LNCaP clone FGC (cell line): ENCODE measurements at regions not wholly inside any gene's neighbourhood (a gene's known extent, or its start where the extent isn't known, plus 50 kb on each side); places are given as distances from the start of the nearest gene placed in this dataset.

Source experiments
- DNase-seq: peaks from one replicate; pipeline ENCODE4 v3.0.0-alpha.2; 2011; ENCODE audit warnings: low read depth
- H3K4me3 ChIP-seq: 2 replicates; pipeline ENCODE4 v1.5.1; 2011; ENCODE audit warnings: mild to moderate bottlenecking, low read depth, low read length, control low read depth
- TF ChIP-seq, protein P1 (sequence below): IDR thresholded peaks from 2 replicates; pipeline ENCODE4 v1.5.1; 2012; ENCODE audit warnings: mild to moderate bottlenecking; ENCODE audit not compliant: control insufficient read depth, insufficient read depth; ENCODE audit errors: extremely low read depth

DNA sequence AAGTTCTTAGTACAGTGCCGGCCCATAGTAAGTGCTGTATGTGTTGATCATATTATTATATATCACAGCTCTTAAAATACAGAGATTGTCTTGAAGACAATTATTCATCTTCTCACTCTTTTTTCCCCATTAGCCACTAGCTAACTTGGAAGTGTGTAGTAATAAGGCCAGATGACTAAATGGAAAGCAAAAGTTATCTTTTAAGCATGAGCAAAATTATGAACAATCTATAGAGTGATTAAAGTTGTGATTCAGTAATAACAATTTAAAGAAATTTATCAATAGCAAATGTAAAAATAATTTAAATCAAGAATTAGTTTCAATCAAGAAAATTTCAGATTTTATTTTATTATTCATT lies 630.9 kb upstream of the TBL1XR1 start:
- H3K4me3 ChIP-seq: no peak overlapping the region
- DNase-seq: no peak
- TF ChIP-seq, protein P1, sequence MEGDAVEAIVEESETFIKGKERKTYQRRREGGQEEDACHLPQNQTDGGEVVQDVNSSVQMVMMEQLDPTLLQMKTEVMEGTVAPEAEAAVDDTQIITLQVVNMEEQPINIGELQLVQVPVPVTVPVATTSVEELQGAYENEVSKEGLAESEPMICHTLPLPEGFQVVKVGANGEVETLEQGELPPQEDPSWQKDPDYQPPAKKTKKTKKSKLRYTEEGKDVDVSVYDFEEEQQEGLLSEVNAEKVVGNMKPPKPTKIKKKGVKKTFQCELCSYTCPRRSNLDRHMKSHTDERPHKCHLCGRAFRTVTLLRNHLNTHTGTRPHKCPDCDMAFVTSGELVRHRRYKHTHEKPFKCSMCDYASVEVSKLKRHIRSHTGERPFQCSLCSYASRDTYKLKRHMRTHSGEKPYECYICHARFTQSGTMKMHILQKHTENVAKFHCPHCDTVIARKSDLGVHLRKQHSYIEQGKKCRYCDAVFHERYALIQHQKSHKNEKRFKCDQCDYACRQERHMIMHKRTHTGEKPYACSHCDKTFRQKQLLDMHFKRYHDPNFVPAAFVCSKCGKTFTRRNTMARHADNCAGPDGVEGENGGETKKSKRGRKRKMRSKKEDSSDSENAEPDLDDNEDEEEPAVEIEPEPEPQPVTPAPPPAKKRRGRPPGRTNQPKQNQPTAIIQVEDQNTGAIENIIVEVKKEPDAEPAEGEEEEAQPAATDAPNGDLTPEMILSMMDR: no peak

DNA sequence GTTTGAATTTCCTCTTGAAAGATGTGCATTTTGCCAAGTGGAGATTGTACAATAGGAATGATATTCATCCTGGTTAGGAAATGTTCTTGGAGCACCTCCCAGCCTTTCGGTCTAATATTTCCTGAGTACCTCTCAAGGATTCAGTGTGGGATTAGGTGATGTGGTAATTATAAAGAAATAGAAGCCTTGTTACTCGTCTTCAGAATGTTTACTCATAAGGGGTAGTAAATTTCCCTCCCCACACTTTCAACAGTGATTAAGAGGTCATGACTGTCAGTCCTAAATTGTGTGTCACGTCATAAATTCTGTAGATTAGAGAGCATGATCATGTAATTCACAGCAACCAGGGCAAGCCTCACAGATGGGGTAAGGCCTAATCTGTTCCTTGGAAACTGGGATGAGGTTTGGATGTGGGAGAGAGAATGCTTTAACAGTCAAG lies 633.1 kb upstream of the TBL1XR1 start:
- TF ChIP-seq, protein P1: no peak
- no peak overlapping the region for H3K4me3 ChIP-seq
- DNase-seq: no peak

DNA sequence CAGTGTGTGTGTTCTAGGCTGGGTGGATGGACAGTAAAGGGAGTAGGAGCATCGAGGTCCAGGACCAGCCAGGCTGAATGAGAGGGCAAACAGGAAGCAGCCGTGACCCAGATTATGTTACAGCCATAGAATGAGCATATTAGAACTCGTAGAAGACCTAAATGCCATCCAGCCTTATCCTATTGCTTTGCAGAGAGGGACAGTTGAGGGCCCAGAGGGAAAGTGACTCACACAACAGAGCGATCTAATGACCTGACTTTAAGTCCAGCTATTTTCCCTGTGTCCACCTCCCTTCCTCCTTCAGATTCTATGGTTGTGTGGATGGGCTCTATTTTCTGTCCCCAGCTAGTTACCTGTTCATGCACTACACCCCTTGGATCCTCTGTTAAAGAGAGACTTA lies 634.1 kb upstream of the TBL1XR1 start:
- TF ChIP-seq, protein P1: no peak
- DNase-seq: no peak
- no peak overlapping the region for H3K4me3 ChIP-seq

DNA sequence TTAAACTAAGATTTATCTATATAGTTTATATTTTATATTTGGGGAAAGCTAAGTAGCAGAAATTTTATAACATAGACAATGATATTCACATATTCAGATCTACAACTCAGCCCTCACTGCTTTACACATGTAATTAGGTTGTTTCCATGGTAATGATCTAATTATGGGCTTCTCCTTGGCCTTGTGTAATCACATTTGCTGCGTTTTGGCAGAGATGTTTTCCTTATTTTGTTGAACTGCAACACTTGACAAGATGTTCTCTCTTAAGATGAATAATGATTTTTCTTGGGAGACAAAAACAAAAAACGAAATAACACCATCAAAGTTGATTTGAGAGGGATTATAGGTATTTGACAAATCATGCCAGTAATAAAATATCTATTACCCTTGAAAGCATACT lies 635.6 kb upstream of the TBL1XR1 start:
- no peak for DNase-seq
- TF ChIP-seq, protein P1: no peak
- H3K4me3 ChIP-seq: no peak overlapping the region

DNA sequence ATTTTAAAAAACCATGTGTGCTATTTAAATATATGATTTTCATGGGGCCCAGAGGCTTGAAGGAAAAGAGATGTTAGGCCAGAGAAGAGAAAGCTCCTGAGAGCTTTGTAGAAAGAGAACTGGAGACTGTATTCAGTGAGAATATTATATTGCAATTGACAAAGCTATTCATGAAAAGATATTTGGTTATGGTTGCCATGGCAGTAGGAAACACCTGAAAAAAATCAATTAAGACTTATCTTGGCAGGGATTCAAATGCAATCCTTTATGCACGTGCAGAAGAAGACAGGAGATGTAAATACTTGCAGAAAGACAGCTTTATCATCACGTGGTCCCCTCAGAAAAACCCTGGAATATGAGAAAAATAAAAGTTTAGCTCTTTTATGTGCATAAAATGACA lies 636.0 kb upstream of the TBL1XR1 start:
- no peak overlapping the region for H3K4me3 ChIP-seq
- TF ChIP-seq, protein P1: no peak
- no peak for DNase-seq

DNA sequence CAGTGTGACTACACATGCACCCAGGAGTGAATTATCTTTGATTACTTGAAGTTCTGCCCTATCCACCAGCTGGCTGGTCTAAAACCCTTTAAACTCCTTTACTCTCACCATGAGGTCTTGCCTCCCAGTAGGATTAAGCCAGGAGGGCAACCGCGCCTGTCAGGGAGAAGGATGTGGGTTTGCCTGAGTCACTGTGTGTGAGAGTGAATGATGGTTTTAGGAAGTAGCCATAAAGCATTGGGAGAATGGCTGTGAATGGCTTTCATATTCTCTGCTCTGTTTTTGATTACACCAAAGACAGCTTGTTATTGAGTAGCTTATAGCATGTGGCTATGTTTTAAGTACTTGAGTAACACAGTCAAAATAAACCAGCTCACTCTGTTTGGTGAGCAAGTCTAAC lies 637.7 kb upstream of the TBL1XR1 start:
- no peak overlapping the region for H3K4me3 ChIP-seq
- no peak for DNase-seq
- TF ChIP-seq, protein P1: no peak

DNA sequence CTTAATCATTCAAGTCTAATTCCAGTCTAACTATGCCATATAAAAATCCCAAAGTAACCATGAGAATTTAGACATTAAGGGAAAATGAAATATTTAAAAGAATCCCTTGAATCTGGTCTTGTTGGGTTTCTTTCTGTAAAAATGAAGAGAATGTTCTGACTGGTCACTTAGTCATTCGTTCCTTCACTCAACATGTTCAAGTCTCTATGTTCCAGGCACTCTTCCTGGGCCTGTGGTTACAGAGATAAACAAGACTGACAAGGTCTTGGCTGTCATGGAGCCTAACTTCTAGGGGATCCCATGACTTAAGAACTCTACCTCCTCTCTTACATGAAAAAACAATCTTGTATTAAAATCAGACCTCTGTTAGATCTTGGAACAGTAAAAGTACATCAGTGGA lies 638.6 kb upstream of the TBL1XR1 start:
- TF ChIP-seq, protein P1: no peak
- no peak overlapping the region for H3K4me3 ChIP-seq
- no peak for DNase-seq
